PFSK-1 (cell line): ENCODE measurements at regions not wholly inside any gene's neighbourhood (a gene's known extent, or its start where the extent isn't known, plus 50 kb on each side); places are given as distances from the start of the nearest gene placed in this dataset.

Experiments
- FOXP2 ChIP-seq: optimal IDR thresholded peaks from 2 replicates; pipeline ENCODE3; 2011; ENCODE audit warnings: borderline replicate concordance, control low read depth, inconsistent platforms; ENCODE audit not compliant: insufficient read depth; ENCODE audit errors: extremely low read length, extremely low read depth
- POLR2AphosphoS5 ChIP-seq: IDR thresholded peaks from 2 replicates; pipeline ENCODE4 v1.6.1; 2012; ENCODE audit warnings: low read depth, mild to moderate bottlenecking, control low read depth, low read length, moderate library complexity
- SIN3A ChIP-seq: IDR thresholded peaks from 2 replicates; pipeline ENCODE4 v1.6.1; 2012; ENCODE audit warnings: mild to moderate bottlenecking, low read length, moderate library complexity, borderline replicate concordance; ENCODE audit not compliant: insufficient read depth
- TAF1 ChIP-seq: IDR thresholded peaks from 2 replicates; pipeline ENCODE4 v1.6.1; 2012; ENCODE audit warnings: low read length, control low read depth, borderline replicate concordance; ENCODE audit not compliant: insufficient read depth
- TF ChIP-seq, protein P1 (sequence below), 2 experiments: IDR thresholded peaks; 2 replicates each; pipeline versions ENCODE4 v1.6.1 to v1.8.0; 2011 to 2012; ENCODE audit warnings: low read depth in 2 of 2, low read length in 2 of 2, control low read depth in 1 of 2, inconsistent platforms in 1 of 2, mild to moderate bottlenecking in 1 of 2, moderate library complexity in 1 of 2; ENCODE audit not compliant: insufficient read depth in 1 of 2

DNA sequence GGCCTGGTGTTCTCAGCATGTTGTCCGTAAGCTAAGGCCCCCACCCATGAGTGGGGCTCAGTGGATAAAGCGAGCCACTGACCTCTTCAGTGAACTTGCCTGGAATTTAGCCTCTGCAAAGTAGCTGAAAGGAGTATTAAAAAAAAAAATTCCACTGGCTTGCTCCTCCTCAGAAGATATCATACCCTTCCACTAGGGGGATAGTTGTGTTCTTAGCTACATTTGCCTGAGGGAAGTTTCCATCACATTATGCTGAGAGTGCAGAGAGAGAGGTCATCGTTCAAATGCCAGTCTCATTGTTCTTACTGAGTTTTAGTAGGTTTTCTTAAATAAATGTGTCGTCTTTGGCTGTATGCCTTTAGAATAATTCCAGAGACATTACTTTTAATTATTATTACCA is 879.7 kb downstream of the JRKL start:
- no peak for TF ChIP-seq POLR2AphosphoS5

DNA sequence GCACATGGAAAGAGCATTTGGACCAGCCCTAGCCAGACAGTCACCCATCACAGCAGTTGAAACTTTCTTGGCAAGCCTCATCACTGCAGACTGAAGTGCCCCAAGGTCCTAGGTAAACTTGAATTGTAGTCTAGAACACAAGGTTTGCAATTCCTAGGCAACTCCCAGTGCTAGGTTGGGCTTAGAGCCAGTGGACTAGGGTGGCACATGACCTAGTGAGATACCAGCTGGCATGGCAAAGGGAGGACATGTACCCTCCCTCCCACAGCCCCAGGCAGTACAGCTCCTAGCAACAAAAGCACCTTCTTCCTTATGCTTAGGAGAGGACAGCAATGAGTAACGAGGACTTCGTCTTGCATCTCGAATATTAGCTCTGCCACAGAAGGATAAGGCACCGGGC is 889.5 kb downstream of the JRKL start:
- TF ChIP-seq FOXP2 (no peak), SIN3A (no peak), POLR2AphosphoS5 (no peak), TAF1 (no peak)
- TF ChIP-seq, protein P1, sequence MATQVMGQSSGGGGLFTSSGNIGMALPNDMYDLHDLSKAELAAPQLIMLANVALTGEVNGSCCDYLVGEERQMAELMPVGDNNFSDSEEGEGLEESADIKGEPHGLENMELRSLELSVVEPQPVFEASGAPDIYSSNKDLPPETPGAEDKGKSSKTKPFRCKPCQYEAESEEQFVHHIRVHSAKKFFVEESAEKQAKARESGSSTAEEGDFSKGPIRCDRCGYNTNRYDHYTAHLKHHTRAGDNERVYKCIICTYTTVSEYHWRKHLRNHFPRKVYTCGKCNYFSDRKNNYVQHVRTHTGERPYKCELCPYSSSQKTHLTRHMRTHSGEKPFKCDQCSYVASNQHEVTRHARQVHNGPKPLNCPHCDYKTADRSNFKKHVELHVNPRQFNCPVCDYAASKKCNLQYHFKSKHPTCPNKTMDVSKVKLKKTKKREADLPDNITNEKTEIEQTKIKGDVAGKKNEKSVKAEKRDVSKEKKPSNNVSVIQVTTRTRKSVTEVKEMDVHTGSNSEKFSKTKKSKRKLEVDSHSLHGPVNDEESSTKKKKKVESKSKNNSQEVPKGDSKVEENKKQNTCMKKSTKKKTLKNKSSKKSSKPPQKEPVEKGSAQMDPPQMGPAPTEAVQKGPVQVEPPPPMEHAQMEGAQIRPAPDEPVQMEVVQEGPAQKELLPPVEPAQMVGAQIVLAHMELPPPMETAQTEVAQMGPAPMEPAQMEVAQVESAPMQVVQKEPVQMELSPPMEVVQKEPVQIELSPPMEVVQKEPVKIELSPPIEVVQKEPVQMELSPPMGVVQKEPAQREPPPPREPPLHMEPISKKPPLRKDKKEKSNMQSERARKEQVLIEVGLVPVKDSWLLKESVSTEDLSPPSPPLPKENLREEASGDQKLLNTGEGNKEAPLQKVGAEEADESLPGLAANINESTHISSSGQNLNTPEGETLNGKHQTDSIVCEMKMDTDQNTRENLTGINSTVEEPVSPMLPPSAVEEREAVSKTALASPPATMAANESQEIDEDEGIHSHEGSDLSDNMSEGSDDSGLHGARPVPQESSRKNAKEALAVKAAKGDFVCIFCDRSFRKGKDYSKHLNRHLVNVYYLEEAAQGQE (IDR thresholded peaks at IDR 0.05; ENCODE audit: insufficient read depth in 1 of 2, low read depth in 2 of 2, low read length in 2 of 2), result no peak

DNA sequence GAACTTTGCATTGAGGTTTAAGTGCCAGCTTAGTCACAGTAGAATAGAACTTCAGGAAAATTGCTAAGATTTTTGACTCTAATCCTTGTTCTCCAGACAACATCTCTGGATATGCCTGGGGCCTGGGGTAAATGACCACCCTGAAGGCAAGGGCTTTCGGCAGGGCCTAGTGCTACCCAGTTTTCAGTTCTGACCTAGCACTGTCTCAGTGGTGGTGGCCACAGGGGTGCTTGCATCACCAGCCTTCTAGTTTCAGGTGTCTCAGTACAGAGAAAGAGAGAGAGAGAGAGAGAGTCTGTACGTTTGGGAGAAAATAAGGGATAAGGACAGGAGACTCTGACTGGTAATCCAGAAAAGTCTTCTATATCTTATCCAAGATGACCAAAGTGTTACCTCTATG is 890.5 kb downstream of the JRKL start:
- TF ChIP-seq, protein P1 (IDR thresholded peaks at IDR 0.05; ENCODE audit: insufficient read depth in 1 of 2, low read depth in 2 of 2, low read length in 2 of 2), result no peak
- TF ChIP-seq SIN3A (no peak), POLR2AphosphoS5 (no peak), TAF1 (no peak), FOXP2 (no peak)

DNA sequence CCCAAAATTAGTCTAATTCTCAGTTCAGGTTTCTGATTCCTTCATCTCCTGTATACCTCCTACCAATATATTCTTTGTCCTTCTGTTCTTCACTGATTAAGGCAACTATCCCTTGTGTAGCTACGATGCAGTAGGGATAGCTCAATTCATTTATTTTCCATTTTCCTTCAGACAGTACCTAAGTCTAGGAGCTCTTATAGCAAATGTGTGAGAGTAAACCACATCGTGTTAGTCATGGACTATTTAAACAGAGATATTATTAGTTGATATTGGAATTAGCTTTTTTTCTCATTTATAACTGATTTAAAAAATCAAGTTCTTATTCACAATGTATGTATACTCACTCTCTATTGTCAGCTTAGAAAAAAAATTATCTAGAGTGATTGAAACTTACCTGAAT is 900.0 kb downstream of the JRKL start:
- no peak for TF ChIP-seq TAF1
- no peak for TF ChIP-seq POLR2AphosphoS5
- no peak for TF ChIP-seq SIN3A
- no peak for TF ChIP-seq FOXP2
- TF ChIP-seq, protein P1 (IDR thresholded peaks at IDR 0.05; ENCODE audit: insufficient read depth in 1 of 2, low read depth in 2 of 2, low read length in 2 of 2), result no peak

DNA sequence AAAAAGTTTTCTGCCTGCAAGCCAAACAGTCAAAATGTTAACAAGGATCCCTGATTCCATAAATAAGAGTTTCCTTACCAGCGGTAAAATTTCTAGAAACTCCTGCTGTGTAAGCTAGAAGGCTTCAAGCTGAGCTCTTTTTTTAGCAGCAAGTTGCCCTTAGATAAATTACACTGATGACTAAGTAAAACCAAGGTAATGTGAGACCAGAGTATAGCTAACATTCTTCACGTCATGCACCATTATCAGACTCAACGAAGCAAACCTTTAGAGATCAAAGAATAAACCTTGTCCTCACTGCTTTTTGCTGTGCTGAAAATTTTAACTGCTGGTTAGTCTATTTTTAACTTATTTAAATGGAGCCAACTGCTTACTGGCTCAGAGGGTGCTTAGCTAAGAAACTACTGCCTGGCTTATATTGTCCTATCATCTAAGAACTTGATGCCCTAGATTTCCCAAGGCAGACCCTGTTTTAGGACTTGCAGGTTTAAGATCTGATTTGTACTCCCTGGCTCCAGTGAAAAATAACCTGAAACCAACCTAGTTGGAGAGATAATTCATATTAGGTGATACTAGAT is 900.7 kb downstream of the JRKL start:
- TF ChIP-seq, protein P1 (IDR thresholded peaks at IDR 0.05; ENCODE audit: insufficient read depth in 1 of 2, low read depth in 2 of 2, low read length in 2 of 2), result no peak
- TF ChIP-seq SIN3A (no peak), TAF1 (no peak), FOXP2 (no peak), POLR2AphosphoS5 (no peak)
